Kidney (tissue), 13 donors: ENCODE measurements at regions not wholly inside any gene's neighbourhood (a gene's known extent, or its start where the extent isn't known, plus 50 kb on each side); places are given as distances from the start of the nearest gene placed in this dataset.

ENCODE experiments used
- DNase-seq, 5 donors: peaks; one replicate each; pipeline ENCODE4 v3.0.0-alpha.2; 2013 to 2020
- FAIRE-seq: peaks from 2 replicates; lab custom pipeline; 2012; peaks lifted over from hg19 to GRCh38; lab: Jason Lieb, UNC
- H3K27ac ChIP-seq, 2 donors: one replicate each; pipeline ENCODE4 v1.7.0; 2013; ENCODE audit warnings: low read depth in 2 of 2, low read length in 2 of 2, inconsistent platforms in 1 of 2
- H3K27me3 ChIP-seq: one replicate; pipeline ENCODE4 v1.7.1; 2013; ENCODE audit warnings: low read length, inconsistent platforms; ENCODE audit not compliant: control insufficient read depth, insufficient read depth
- H3K36me3 ChIP-seq, 3 donors: one replicate each; pipeline versions ENCODE4 v1.7.0 to v1.7.1; 2013; ENCODE audit warnings: low read length in 3 of 3, control low read depth in 1 of 3, inconsistent platforms in 1 of 3; ENCODE audit not compliant: insufficient read depth in 3 of 3, control insufficient read depth in 2 of 3
- H3K4me1 ChIP-seq, 3 donors: one replicate each; pipeline versions ENCODE4 v1.7.0 to v1.7.1; 2013; ENCODE audit warnings: low read length in 3 of 3, inconsistent platforms in 1 of 3, low read depth in 1 of 3; ENCODE audit not compliant: control insufficient read depth in 2 of 3, insufficient read depth in 2 of 3
- H3K4me3 ChIP-seq, 3 donors: one replicate each; pipeline versions ENCODE4 v1.7.0 to v1.8.1; 2013; ENCODE audit warnings: low read length in 3 of 3, control low read depth in 1 of 3, inconsistent platforms in 1 of 3
- H3K9ac ChIP-seq, 3 donors: one replicate each; pipeline versions ENCODE4 v1.7.0 to v1.7.1; 2013; ENCODE audit warnings: low read length in 3 of 3, control low read depth in 1 of 3, inconsistent platforms in 1 of 3
- H3K9me3 ChIP-seq, 3 donors: one replicate each; pipeline versions ENCODE4 v1.7.0 to v1.7.1; 2013; ENCODE audit warnings: low read length in 3 of 3, control low read depth in 1 of 3, inconsistent platforms in 1 of 3; ENCODE audit not compliant: control insufficient read depth in 2 of 3, insufficient read depth in 1 of 3
- CTCF ChIP-seq: IDR thresholded peaks from 3 replicates; pipeline ENCODE4 v1.5.1; 2012; ENCODE audit warnings: mild to moderate bottlenecking, moderate library complexity, borderline replicate concordance; ENCODE audit not compliant: insufficient read depth; ENCODE audit errors: extremely low read depth
- intact Hi-C: fragments of 100-400 bp; cut with DNase I; formaldehyde crosslinking; loops from one replicate; pipeline ENCODE4 v1.11.1; 2022
- donor health status: control.
- donor health status: control.
- donor health status: control.
- donor health status: control.
- donor health status: control.
- donor health status: DM: yes; HTN: yes; CAD: no.
- donor health status: Normal renal cell carcinoma (clear cell type).

- Histone ChIP-seq H3K4me1 (no peaks in the 10 kb centered on the region), H3K27ac (no peak overlapping the region), H3K36me3 (no peaks in the 10 kb centered on the region), H3K9ac (no peak overlapping the region), H3K9me3 (no peaks in the 10 kb centered on the region), H3K27me3 (no peaks in the 10 kb centered on the region), H3K4me3 (no peak overlapping the region)
- no peak for TF ChIP-seq CTCF
- DNase-seq, result no peak
- intact Hi-C loops, result no loop called here
- no peak for FAIRE-seq
These were observed 761.4 kb upstream of the KLHL29 start for GRCh38 chr2:22623620-22624019.

- Histone ChIP-seq H3K27me3 (no peaks in the 10 kb centered on the region), H3K9me3 (no peaks in the 10 kb centered on the region), H3K36me3 (no peaks in the 10 kb centered on the region), H3K4me1 (no peaks in the 10 kb centered on the region), H3K9ac (no peak overlapping the region), H3K4me3 (no peak overlapping the region), H3K27ac (no peak overlapping the region)
- intact Hi-C loops, result no loop called here
- no peak for TF ChIP-seq CTCF
- DNase-seq (no peak), FAIRE-seq (no peak)
These were observed 758.4 kb upstream of the KLHL29 start for GRCh38 chr2:22626621-22627020.

GRCh38 chr2:22628221-22628620, 756.8 kb upstream of the KLHL29 start:
- FAIRE-seq (no peak), DNase-seq (no peak)
- Histone ChIP-seq H3K4me3 (no peak overlapping the region), H3K27me3 (no peaks in the 10 kb centered on the region), H3K9ac (no peak overlapping the region), H3K36me3 (no peaks in the 10 kb centered on the region), H3K9me3 (no peaks in the 10 kb centered on the region), H3K27ac (no peak overlapping the region), H3K4me1 (no peaks in the 10 kb centered on the region)
- intact Hi-C loops, result no loop called here
- no peak for TF ChIP-seq CTCF

GRCh38 chr2:22628906-22629305, 756.1 kb upstream of the KLHL29 start:
- no peak overlapping the region for H3K27ac ChIP-seq
- DNase-seq (no peak), FAIRE-seq (no peak)
- H3K9me3 ChIP-seq, result no peaks in the 10 kb centered on the region
- H3K36me3 ChIP-seq, result no peaks in the 10 kb centered on the region
- no peaks in the 10 kb centered on the region for H3K27me3 ChIP-seq
- no peak overlapping the region for H3K4me3 ChIP-seq
- no peak overlapping the region for H3K9ac ChIP-seq
- intact Hi-C loops, result no loop called here
- TF ChIP-seq CTCF, result no peak
- H3K4me1 ChIP-seq, result no peaks in the 10 kb centered on the region
